GM12872 (cell line): ENCODE measurements at regions not wholly inside any gene's neighbourhood (a gene's known extent, or its start where the extent isn't known, plus 50 kb on each side); places are given as distances from the start of the nearest gene placed in this dataset.

Source experiments
- TF ChIP-seq, protein P1 (sequence below): IDR thresholded peaks from 3 replicates; pipeline ENCODE4 v1.5.1; 2011; ENCODE audit warnings: low read depth, mild to moderate bottlenecking, low read length, moderate library complexity; ENCODE audit not compliant: insufficient read depth

DNA sequence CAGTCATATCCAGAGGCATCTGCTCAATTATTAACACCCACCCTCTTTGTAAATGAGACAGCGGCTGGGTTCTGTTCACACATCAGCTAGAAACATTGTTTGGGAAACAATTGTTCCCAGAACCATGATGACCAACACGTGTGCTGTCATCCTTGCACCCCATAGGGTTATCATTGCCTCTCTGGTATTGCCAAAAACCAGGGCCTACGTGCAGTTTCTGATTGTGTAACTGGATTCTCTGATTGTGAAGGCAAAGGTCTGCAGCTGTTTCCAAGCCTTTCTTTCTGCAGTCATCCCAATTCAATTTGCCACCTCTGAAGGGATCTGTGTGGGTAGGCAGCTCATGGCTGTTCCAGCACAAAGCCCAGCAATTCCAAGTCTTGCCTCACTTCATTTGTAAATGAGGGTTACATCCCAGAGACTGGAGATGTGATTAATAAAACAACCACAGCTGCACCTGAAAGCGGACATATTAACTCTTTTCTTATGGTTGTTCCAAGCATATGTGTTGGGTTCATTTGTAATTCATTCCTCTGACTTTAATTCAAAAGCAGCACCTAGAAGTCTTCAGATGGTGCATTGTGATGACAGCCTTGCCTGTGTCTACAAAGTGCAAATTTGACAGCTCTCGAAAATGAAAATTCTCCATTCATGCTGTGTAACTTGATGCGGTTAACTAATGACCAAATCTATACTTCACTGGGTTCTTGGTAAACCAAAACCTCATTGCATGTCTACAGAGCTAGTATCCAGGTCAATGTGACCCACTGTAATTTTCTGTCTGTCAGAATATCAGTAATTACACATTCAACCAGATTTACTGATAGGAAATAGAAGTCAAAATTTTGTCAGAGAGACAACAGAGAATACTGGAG, 66.6 kb downstream of the YIPF5 start:
- TF ChIP-seq, protein P1, sequence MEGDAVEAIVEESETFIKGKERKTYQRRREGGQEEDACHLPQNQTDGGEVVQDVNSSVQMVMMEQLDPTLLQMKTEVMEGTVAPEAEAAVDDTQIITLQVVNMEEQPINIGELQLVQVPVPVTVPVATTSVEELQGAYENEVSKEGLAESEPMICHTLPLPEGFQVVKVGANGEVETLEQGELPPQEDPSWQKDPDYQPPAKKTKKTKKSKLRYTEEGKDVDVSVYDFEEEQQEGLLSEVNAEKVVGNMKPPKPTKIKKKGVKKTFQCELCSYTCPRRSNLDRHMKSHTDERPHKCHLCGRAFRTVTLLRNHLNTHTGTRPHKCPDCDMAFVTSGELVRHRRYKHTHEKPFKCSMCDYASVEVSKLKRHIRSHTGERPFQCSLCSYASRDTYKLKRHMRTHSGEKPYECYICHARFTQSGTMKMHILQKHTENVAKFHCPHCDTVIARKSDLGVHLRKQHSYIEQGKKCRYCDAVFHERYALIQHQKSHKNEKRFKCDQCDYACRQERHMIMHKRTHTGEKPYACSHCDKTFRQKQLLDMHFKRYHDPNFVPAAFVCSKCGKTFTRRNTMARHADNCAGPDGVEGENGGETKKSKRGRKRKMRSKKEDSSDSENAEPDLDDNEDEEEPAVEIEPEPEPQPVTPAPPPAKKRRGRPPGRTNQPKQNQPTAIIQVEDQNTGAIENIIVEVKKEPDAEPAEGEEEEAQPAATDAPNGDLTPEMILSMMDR, result no peak

GRCh38 chr5:144105371-144105770, 65.1 kb downstream of the YIPF5 start:
- TF ChIP-seq, protein P1, result no peak

GRCh38 chr5:144108131-144108530, 62.3 kb downstream of the YIPF5 start:
- TF ChIP-seq, protein P1, result no peak
